ENCODE measurements at regions not wholly inside any gene's neighbourhood (a gene's known extent, or its start where the extent isn't known, plus 50 kb on each side); places are given as distances from the start of the nearest gene placed in this dataset.

DNA sequence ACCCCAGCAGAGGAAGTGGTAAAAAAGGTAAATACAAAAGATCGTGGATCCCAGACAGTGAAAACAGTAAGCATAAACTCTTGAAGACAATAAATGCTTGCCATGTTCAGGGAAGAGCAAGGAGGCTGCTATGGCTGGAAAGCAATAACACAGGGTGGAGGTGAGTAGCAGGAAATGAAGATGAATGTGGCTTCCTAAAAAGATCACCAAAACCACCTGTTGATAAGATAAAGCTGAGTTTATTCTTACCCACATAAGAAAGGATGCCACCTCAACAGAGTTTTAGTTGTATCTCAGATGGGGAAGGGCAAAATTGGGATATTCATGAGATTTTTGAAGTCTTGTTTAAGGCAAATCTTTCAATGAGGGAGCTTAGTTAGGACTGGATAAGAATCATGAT is 273.3 kb downstream of the MSX2 start:
- TF ChIP-seq, protein P1, sequence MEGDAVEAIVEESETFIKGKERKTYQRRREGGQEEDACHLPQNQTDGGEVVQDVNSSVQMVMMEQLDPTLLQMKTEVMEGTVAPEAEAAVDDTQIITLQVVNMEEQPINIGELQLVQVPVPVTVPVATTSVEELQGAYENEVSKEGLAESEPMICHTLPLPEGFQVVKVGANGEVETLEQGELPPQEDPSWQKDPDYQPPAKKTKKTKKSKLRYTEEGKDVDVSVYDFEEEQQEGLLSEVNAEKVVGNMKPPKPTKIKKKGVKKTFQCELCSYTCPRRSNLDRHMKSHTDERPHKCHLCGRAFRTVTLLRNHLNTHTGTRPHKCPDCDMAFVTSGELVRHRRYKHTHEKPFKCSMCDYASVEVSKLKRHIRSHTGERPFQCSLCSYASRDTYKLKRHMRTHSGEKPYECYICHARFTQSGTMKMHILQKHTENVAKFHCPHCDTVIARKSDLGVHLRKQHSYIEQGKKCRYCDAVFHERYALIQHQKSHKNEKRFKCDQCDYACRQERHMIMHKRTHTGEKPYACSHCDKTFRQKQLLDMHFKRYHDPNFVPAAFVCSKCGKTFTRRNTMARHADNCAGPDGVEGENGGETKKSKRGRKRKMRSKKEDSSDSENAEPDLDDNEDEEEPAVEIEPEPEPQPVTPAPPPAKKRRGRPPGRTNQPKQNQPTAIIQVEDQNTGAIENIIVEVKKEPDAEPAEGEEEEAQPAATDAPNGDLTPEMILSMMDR (conservative IDR thresholded peaks at IDR 0.05; ENCODE audit: low read length): no peak
- TF ChIP-seq EZH2phosphoT487 (IDR thresholded peaks at IDR 0.05; ENCODE audit: borderline replicate concordance, low read depth, low read length): no peak
